GM23338 (cell line): ENCODE measurements at regions not wholly inside any gene's neighbourhood (a gene's known extent, or its start where the extent isn't known, plus 50 kb on each side); places are given as distances from the start of the nearest gene placed in this dataset.

Experiments
- ATAC-seq: fragments of 200-7000 bp; cut with Tn5 transposase; 3 replicates; pipeline ENCODE4 v1.9.1; 2020
- DNase-seq: peaks from one replicate; pipeline ENCODE4 v3.0.0-alpha.2; 2015; ENCODE audit warnings: low spot score
- H2AFZ ChIP-seq: fragments of 200-600 bp; sonication (generic); 2 replicates; pipeline ENCODE4 v1.8.0; 2016; ENCODE audit warnings: antibody characterized with exemption, mild to moderate bottlenecking, moderate library complexity
- H3F3A ChIP-seq: fragments of 200-600 bp; sonication (generic); replicated peaks from 2 replicates; pipeline ENCODE4 v1.8.0; 2017; ENCODE audit warnings: antibody characterized with exemption, mixed run types, low read depth
- H3K27ac ChIP-seq: fragments of 200-600 bp; sonication (generic); 2 replicates; pipeline ENCODE4 v1.6.1; 2016; ENCODE audit warnings: low read depth
- H3K27me3 ChIP-seq: fragments of 200-600 bp; sonication (generic); 2 replicates; pipeline ENCODE4 v1.8.0; 2016; ENCODE audit warnings: mild to moderate bottlenecking, mixed run types, moderate library complexity; ENCODE audit not compliant: insufficient read depth
- H3K36me3 ChIP-seq: fragments of 200-600 bp; sonication (generic); 2 replicates; pipeline ENCODE4 v1.8.0; 2016; ENCODE audit warnings: mild to moderate bottlenecking; ENCODE audit not compliant: insufficient read depth
- H3K4me1 ChIP-seq: fragments of 200-600 bp; sonication (generic); 2 replicates; pipeline ENCODE4 v1.8.0; 2016; ENCODE audit warnings: mild to moderate bottlenecking, moderate library complexity; ENCODE audit not compliant: insufficient read depth
- H3K4me2 ChIP-seq: fragments of 200-600 bp; sonication (generic); 2 replicates; pipeline ENCODE4 v1.7.1; 2017; ENCODE audit warnings: mixed run types
- H3K4me3 ChIP-seq: fragments of 200-600 bp; sonication (generic); 2 replicates; pipeline ENCODE4 v1.6.1; 2016; ENCODE audit warnings: mixed run types
- H3K79me2 ChIP-seq: fragments of 200-600 bp; sonication (generic); replicated peaks from 2 replicates; pipeline ENCODE4 v1.8.0; 2017; ENCODE audit warnings: mild to moderate bottlenecking; ENCODE audit not compliant: insufficient read depth
- H3K9me2 ChIP-seq: fragments of 200-600 bp; sonication (generic); 2 replicates; pipeline ENCODE4 v1.8.0; 2017; ENCODE audit not compliant: insufficient read depth
- H4K20me1 ChIP-seq: fragments of 200-600 bp; sonication (generic); replicated peaks from 2 replicates; pipeline ENCODE4 v1.8.0; 2017; ENCODE audit warnings: mild to moderate bottlenecking; ENCODE audit not compliant: insufficient read depth
- H3K27ac Mint-ChIP-seq: 2 replicates; pipeline ENCODE4 v1.8.0; 2020; ENCODE audit warnings: inconsistent platforms, mild to moderate bottlenecking, moderate library complexity, mixed read lengths
- H3K27me3 Mint-ChIP-seq: 3 replicates; pipeline ENCODE4 v1.8.0; 2022; ENCODE audit warnings: low read depth, mild to moderate bottlenecking, moderate library complexity, mixed read lengths, inconsistent platforms; ENCODE audit not compliant: insufficient read depth, poor library complexity
- H3K36me3 Mint-ChIP-seq: 3 replicates; pipeline ENCODE4 v1.8.0; 2021; ENCODE audit warnings: low read depth, mild to moderate bottlenecking, inconsistent platforms, moderate library complexity, mixed read lengths
- H3K4me1 Mint-ChIP-seq: 3 replicates; pipeline ENCODE4 v1.8.0; 2020; ENCODE audit warnings: mild to moderate bottlenecking, inconsistent platforms, mixed read lengths
- H3K4me3 Mint-ChIP-seq: 3 replicates; pipeline ENCODE4 v1.8.0; 2021; ENCODE audit warnings: moderate library complexity, mild to moderate bottlenecking, inconsistent platforms, mixed read lengths
- H3K9me3 Mint-ChIP-seq: 3 replicates; pipeline ENCODE4 v1.8.0; 2020; ENCODE audit warnings: moderate library complexity, mild to moderate bottlenecking, inconsistent platforms, mixed read lengths
- CTCF ChIP-seq, 2 experiments: fragments of 200-600 bp in 1 of 2; sonication (generic) in 1 of 2; conservative IDR thresholded peaks; 2 replicates each; pipeline versions ENCODE4 v1.5.1 to v1.6.1; 2016 to 2017; ENCODE audit warnings: antibody characterized with exemption in 2 of 2, low read depth in 2 of 2, mild to moderate bottlenecking in 2 of 2, moderate library complexity in 1 of 2
- ETS1 ChIP-seq: IDR thresholded peaks from 2 replicates; pipeline ENCODE4 v1.6.1; 2016; ENCODE audit warnings: antibody characterized with exemption
- EZH2 ChIP-seq: fragments of 200-600 bp; sonication (generic); IDR thresholded peaks from one replicate; pipeline ENCODE4 v1.8.0; 2017; ENCODE audit warnings: antibody characterized with exemption, mild to moderate bottlenecking, low read depth; ENCODE audit not compliant: unreplicated experiment
- POLR2AphosphoS5 ChIP-seq: IDR thresholded peaks from 2 replicates; pipeline ENCODE4 v1.6.1; 2016; ENCODE audit warnings: antibody characterized with exemption, low read depth
- REST ChIP-seq: IDR thresholded peaks from one replicate; pipeline ENCODE4 v1.6.1; 2018; ENCODE audit warnings: antibody characterized with exemption; ENCODE audit not compliant: unreplicated experiment
- ZNF114 ChIP-seq: fragments of 250-450 bp; sonication (Bioruptor Pico); IDR thresholded peaks from 2 replicates; pipeline ENCODE4 v1.5.0; 2020; ENCODE audit warnings: mild to moderate bottlenecking, moderate library complexity

GRCh38 chrX:22616867-22617266 lies 344.2 kb downstream of the CBLL2 start (continued):
- TF ChIP-seq ETS1 = no peak

GRCh38 chrX:22627576-22627975 lies 354.9 kb downstream of the CBLL2 start:
- H3K9me3 Mint-ChIP-seq = no peaks in the 10 kb centered on the region
- H3K9me2 ChIP-seq = no peaks in the 10 kb centered on the region

More at GRCh38 chrX:22627576-22627975, 354.9 kb downstream of the CBLL2 start:
- no peak for ATAC-seq
- Mint-ChIP-seq H3K4me3 (no peak overlapping the region), H3K27ac (no peak overlapping the region), H3K36me3 (no peaks in the 10 kb centered on the region), H3K27me3 (no peaks in the 10 kb centered on the region), H3K4me1 (no peaks in the 10 kb centered on the region)
- TF ChIP-seq REST (no peak), POLR2AphosphoS5 (no peak), ETS1 (no peak), CTCF (conservative IDR thresholded peaks at IDR 0.05; ENCODE audit: low read depth in 2 of 2) (no peak), ZNF114 (CRISPR knock-in tag) (no peak), EZH2 (no peak)
- H3K79me2 ChIP-seq = no peaks in the 10 kb centered on the region
- no peak overlapping the region for H3K4me3 ChIP-seq
- no peak overlapping the region for H2AFZ ChIP-seq
- H3K4me2 ChIP-seq = no peak overlapping the region
- no peaks in the 10 kb centered on the region for H3K36me3 ChIP-seq
- H3F3A ChIP-seq = no peaks in the 10 kb centered on the region
- no peaks in the 10 kb centered on the region for H3K27me3 ChIP-seq
- H4K20me1 ChIP-seq = no peaks in the 10 kb centered on the region
- DNase-seq = no peak
- no peak overlapping the region for H3K27ac ChIP-seq
- no peaks in the 10 kb centered on the region for H3K4me1 ChIP-seq
